Epithelial cell of prostate (primary cell): ENCODE measurements at regions not wholly inside any gene's neighbourhood (a gene's known extent, or its start where the extent isn't known, plus 50 kb on each side); places are given as distances from the start of the nearest gene placed in this dataset.

Experiments
- DNase-seq: peaks from one replicate; pipeline ENCODE4 v3.0.0-alpha.2; 2011; ENCODE audit warnings: low read depth, low spot score
- H3K27ac ChIP-seq: fragments of 450-650 bp; 2 replicates; pipeline ENCODE4 v1.5.1; 2017; ENCODE audit warnings: mild to moderate bottlenecking

DNA sequence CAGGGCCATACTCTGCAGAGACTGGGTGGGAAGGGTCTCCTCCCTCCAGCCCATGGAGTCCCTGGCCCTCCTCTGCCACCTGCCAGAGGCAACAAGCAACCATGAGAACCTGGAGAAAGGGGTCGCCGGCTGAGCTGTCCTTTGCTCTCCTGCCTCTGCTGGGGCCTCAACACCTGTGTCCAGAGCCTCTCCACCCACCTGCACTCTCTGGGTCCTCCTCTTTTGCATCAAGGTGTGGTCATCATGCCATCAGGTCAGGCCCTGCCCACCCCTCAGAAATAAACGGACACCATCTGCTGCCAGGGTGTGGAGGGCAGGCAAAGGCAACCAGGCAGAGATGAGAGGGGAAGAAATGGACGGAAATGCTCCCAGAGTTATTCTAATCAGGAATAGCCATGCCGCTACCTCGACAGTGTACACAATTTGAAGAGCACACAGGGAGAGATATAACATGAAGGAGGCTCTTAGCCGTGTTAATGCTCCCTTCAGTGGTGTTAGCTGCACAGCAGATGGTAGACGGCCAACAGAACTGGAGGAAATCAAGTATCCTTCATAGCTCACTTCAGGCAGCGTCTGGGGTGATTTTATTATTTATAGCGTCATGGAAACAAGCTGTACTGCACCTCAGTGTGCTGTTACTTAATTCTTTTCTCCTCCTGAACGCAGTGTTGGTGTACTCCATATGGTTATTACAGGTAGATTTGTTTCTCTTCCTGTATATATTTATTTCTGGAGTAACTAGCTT is 247.9 kb downstream of the TSN start:
- no peak overlapping the region for H3K27ac ChIP-seq
- no peak for DNase-seq

DNA sequence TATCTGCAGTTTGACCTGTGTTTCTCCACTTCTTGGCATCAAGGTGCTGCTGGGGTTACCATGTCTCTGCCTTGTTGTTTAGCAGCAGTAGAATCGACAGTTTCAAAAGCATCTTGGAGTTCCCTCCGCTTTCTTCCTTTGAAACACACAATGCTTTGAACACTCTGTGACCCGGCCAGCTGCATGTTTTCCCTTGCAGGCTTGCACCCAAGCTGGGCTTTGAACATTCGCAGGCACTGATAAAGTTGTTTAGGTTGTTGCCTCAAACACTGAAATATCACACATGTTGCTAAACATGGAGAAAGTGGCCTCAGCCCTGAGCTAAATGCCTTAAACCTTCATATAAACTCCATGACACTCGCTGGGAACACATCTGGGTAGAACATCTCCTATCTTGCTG is 251.7 kb downstream of the TSN start:
- no peak for DNase-seq
- no peak overlapping the region for H3K27ac ChIP-seq

DNA sequence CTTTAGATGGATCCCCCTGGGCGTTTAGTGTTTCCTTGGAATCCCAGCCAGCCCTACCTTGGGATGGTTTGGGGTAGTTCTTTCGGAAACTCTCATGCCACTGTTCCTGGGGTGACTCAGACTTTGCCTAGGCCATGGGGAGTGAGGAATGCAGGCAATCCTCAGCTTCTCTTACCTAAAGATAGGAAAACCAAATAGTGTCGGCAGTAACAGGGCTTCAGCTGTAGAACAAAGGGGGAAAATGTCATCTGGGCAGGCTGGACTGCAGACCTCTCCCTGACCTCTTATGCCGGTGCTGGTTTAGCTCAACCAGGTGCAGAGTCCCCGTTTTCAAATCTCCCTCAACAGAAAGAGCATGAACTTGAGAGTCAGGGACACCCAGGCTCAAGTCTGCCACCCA is 252.1 kb downstream of the TSN start:
- H3K27ac ChIP-seq, result no peak overlapping the region
- no peak for DNase-seq

DNA sequence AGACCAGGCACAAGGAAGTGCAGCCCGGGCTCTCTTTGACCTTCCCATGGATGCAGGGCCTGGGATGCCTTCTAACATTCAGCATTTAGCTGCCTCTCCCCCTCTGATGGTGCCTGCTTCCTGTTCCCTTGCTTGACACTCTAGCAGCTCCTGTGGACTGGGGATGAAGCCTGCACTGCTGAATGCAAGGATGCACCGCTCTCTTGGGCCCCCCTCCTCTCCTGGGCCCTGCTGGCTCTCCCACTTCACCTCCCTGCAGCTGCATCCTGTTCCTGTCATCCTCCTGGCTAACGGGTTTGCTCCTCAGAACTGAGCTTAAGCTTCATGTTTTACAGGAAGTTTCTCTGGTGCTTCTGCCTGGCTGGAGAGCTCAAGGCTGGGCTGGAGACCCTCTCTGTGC is 254.1 kb downstream of the TSN start:
- H3K27ac ChIP-seq, result no peak overlapping the region
- no peak for DNase-seq

DNA sequence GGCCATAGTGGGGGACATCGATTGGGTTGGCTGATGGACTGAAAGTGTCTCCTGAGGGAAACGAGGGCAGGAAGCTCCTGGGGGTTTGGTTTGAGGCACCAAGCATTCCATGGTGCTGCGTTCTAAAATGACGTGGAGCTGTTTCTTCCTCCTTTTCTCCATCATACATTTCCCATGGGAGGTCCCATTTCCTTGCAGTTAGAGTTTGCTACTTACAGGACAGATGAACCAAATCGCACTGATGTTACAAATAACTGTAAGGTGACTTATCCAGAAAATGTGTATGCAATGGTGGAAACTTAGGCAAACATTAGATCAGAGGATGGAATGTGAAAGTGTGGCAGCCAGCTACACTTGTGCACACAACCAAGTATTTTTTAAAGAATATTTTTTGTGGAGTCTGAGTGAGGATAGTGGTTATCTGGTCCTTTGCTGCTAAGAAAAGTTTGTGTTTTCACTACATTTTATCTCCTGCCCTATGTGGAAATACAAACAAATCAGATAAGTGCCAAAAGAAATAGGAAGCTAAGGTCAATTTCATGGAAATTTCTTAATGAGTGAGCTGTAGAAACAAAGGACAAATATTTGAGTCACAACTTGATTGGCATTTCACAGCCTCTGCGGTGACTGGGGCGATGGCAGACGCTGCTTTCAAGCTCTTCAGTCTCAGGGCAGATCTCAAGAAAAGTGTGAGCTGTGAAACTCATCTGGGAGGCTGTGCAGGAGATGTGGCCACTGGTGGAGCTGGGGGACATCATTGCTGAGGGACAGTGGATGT is 256.2 kb downstream of the TSN start:
- no peak overlapping the region for H3K27ac ChIP-seq
- no peak for DNase-seq

DNA sequence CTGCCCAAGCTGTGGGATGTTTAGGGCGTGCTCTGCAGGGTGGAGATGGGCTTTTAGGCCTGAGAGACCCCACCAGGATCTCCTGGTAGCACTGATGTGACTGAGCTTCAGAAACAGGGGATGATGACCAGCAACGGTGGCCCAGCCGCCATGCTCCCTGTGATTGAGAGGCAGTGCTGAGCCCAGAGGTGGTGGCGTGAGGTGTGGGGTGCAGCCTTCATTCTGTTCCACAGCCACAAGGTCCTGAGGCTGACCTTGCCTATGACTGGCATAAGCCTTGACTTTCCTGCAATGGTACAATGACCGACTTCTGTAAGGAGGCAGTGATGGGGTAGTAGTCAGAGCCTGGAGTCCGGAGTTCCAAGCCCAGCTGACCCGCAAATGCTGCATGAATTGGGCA is 263.3 kb downstream of the TSN start:
- no peak overlapping the region for H3K27ac ChIP-seq
- no peak for DNase-seq

DNA sequence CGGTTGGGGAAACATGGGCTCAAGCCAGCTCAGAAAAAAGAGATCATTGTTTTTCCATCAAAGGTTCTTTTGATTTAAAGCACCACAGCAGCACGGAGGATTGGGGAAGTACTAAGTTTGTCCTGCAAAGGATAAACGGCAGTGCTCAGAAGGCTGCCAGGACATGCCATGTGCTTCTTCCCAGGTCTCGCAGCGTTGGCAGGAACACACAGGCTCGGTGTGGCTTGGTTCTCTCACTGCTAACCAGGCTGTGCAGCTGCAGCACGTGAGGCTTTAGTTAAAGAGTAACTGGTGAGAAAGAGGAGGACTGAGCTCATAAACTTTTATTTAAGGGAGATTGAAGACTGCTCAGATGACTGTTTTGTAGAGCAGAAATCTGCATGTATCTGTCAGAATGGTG is 264.3 kb downstream of the TSN start:
- H3K27ac ChIP-seq, result no peak overlapping the region
- no peak for DNase-seq

DNA sequence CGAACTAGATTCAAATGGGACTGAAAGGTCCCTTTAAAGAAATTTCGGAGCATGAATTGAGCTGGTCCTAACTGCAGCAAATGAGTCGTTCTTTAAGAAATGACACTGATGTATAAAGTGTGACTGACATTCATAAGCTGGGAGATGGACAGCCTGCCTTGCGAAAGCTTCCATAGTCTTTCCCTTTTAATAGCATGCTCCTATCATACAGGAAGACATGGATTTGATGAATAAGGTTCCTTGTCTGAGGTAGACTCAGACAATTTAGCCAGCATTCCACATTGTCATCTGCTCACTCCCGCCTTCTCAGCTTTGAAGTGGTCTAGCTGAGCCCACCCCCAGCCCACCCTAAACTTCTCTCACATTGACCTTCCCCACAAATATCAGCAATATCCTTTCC is 264.9 kb downstream of the TSN start:
- DNase-seq, result no peak
- H3K27ac ChIP-seq, result no peak overlapping the region

DNA sequence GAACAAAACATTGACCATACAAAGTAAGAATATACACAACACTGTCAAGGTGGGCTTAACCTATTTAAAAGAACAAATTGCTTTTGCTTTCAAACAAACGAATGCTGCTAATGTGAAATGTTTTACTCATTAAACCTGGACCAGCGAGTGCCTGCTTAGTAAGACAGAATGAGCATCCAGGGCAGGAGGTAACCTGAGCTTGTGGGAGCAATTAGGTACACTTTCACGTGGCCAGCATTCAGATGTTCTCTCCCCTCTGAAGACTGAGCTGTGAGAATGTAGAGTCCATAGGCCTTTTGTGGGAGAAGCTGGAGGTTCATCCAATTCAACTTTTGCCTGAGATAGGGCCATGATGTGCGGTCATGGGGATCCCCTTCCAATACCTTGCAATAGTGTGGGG is 266.5 kb downstream of the TSN start:
- DNase-seq, result no peak
- H3K27ac ChIP-seq, result no peak overlapping the region

DNA sequence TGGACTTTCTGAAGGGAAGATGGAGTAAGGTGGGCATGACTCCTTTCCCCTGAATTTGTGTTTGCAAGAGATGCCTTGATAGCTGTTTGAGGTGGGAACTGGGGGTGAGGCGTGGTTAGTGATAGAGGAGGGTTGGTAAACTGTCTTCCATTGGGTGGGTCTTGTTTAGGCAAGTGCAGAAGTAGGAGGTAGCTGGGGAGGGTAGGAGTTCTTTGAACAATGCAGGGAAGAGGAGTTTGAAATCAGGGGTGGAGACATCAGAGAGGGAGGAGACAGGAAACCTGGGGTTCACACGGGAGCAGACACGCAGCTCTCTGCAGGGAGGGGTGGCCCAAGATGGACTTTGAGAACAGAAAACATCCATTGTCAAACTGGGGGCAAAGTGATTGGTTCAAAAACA is 267.1 kb downstream of the TSN start:
- no peak for DNase-seq
- H3K27ac ChIP-seq, result no peak overlapping the region

DNA sequence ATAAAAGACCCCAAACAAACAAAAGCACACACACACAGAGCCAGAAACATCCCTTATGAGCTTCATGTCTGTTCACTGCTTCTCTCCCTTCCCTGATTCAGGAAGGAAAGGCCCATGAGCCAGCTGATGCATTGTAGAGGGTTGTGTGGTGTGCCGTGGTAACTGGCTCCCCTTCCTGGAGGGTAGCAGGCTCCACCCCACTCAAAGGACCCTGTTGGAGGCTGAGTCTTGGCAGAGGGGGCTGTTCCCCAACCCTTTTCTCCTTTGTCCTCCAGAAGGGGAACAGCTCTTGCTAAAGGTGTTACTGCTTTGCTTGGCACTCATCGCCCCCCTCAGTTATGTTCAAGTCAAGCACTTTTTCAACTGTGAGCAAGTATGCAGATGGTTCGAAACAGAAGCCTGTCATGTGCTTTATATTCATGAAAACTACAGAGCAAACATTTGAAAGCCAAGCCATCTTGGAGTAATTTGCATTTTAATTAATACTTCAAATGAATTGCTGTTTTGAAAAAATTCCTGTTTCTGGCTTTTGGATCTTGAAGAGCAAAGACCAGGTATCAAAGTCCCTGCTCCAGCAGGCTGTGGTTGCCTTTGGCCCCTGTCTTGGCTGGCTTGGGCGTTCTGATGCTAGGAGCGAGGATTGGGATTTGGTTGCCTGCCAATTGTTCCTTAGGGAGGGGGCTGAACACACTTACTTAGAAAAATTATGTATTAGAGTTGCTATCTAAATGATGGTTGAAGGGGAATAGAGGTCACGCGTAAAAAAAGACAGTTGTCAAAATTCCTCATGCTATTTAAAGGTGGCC is 267.8 kb downstream of the TSN start:
- DNase-seq, result no peak
- no peak overlapping the region for H3K27ac ChIP-seq

DNA sequence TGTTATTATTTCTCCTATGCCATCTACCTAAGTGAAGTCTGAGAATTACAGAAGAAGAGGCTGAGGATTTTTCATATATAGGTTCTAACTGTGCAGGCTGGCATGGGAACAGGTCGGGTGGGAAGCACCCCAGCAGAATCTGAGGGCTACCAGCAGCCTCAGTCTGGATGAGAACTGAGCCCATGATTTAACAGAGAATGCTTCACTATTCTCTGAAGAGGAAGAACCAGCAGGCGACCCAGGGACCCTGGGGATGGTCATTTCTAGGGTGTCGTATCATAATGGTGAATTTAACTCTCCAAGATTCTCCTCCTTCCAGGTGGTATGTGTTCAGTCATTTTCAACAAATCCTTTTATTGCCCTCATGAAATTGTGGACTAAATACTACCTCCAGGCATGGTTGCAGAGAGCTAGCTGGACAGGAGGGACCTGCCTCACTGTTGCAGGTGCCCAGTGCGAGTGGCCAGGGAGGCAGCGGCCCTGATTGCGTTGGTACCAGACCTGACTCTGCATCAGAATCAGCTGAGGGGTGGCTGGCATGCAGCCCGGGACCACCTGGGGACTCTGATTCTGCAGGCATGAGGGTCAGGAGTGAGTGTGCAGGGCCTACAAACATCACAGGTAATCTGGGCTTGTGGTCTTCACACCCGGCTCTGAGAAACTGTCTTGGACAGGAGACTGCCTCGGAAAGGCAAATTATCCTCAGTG is 272.2 kb downstream of the TSN start:
- no peak overlapping the region for H3K27ac ChIP-seq
- DNase-seq, result no peak

DNA sequence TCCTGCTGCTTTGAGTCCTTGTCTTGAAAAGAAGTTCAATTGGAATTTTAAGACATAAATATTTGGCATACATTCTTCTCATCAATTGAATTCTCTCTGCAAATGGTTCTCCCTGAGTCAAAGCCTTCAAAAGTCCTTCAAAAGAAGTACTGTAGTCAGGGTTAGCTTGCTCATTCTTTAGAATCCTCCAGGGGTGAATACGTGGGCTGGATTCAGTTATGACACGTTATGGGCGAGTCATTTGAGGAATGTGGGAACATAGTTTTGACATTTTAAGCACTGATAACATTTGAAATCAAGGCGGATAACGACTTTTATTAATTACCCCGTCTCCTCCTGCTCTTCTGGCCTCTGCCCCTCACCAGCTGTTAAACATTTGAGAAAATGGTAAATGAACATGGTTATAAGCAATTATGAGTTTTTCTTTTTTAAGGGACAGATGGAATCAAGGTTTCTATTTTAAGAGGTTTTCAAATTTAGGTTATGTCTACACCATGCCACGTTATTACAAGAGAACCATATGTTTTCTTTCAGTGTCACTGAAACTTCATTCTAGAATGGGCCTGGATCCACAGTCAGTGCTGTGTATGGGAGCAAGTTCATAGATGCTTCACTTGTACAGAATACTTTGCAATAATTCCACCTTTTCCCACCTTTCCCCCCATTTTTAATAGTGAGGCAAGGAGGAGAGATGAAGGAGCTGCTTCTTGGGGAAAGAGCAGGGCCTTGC is 273.1 kb downstream of the TSN start:
- no peak overlapping the region for H3K27ac ChIP-seq
- DNase-seq, result no peak

DNA sequence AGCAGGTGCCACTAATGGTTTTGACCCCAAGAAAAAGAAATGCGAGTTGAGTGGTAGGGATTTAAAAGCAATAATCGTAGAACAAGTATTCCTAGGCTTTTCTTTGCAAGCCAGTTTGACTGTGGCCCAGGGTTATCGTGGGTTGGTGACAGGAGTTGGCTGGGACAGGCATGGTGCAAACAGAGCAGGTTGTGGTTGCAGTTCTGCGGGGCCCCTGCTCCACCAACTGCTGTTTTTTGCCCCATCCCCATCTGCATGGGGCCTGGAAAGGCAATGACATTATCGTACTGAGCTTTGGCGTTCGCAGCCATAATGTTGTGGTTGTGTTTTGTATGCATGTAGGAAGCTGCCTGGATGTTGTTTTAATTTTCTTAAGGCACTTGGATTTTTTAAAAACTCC is 274.0 kb downstream of the TSN start:
- H3K27ac ChIP-seq, result no peak overlapping the region
- DNase-seq, result no peak

DNA sequence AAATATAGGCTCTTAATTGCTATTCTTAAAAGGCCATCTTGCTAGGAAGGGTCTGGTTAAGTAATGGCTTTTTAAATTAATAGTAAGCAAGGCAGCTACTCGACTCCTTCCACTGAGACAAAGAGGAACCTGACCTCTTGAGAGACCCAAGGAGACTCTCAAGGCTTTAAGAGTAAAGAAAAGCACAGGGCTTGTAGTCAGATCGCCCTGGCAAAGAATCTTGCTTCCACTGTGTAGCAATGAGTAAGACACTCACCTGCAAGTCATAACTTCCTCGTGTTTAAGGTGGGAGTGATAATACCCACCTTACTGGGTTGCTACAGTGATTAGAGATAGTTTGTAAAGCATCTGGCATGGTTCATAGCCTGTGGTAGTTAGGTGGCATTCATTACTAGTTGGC is 274.5 kb downstream of the TSN start:
- no peak for DNase-seq

DNA sequence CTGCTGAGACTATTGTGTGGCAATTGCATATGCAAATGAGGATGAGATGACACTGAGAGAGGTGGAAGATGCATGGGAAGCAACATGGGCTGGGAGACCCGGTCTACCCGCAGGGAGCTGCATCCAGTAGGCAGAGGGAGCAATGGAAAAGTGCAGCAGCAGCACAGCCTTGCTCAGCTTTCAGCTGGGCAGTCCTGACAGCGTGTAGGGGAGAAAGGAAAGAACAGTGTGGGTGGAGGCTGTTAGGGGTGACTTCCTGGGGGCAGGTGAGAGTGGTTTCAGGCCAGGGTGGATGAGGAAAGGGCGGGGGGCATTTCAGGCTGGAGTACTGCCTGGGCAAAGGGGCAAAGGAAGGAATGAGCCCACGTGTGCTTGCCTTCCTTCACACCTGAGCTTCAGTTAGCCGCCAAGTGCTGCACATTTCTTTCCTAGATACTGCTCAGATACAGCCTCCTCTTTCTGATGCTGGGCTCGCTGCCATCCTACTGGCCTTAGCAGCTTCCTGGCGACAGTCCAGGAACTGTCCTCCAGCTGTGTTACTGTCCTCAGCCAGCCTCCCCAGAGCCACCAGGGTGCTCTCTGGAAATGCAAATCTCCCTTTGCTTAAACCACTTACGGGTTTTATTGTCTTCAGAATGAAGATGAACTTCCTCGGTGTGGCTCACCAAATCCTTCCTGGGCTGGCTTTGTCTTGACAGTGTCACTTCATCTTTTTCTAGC is 276.3 kb downstream of the TSN start:
- H3K27ac ChIP-seq, result no peak overlapping the region
- DNase-seq, result no peak

More for the DNA sequence above, 274.5 kb downstream of the TSN start:
- H3K27ac ChIP-seq, result no peak overlapping the region

DNA sequence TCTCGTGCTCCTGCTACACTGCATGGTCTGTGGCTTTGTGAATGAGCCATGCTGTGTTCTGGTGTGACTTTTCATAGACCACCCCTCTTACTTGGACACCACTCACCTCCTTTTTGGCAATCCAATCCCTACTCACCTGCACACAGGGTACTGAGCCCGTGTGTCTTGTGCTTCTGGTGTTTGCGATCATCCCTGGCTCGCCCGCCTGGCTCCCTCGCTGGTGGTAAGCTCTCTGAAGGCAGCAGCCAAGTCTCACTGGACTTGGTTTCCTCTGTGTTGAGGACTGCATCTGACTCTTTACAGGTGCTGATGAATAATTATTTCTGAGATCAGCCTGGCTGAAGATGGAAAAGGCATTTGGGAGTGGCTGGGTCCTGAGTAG is 276.8 kb downstream of the TSN start:
- H3K27ac ChIP-seq, result no peak overlapping the region
- no peak for DNase-seq

DNA sequence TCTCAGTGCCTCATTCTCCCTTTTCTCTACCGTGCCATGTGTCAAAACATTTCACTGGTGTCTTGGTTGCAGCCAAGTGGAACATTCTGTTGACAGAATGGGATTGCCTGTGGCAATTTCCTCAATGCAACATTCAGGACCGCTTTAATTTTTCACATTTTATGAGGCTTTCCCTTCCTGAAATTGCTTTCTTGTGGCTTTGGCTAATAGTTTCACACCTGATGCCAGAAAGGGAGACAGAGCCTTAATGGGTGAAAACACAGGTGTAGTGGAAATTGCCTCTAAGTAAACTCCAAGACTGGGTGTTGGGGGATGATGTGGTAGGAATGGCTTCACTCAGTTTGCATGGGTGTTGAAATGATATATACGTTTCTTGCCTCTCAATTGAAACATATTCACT is 278.3 kb downstream of the TSN start:
- no peak overlapping the region for H3K27ac ChIP-seq
- no peak for DNase-seq

DNA sequence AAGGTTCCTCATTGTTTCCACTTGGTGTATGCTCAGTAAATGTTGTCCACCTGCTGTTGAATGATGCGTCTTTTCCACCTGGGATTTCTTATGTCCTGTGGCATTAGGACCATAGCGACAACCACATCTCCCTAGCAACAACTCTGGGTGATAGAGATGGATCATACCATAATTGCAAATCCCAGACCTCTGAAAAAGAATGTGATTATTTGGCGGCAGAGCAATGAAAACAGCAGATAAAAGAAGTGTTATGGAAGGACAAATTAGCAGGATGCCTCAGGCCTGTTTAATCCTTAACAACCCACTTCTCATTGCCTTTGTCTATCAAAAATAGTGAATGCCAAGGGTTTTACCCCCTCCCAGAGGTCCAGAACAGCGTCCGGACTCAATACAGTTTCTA is 278.9 kb downstream of the TSN start:
- DNase-seq, result no peak
- no peak overlapping the region for H3K27ac ChIP-seq
